Ishikawa (cell line): ENCODE measurements at regions not wholly inside any gene's neighbourhood (a gene's known extent, or its start where the extent isn't known, plus 50 kb on each side); places are given as distances from the start of the nearest gene placed in this dataset.

Experiments
- EP300 ChIP-seq: IDR thresholded peaks from 2 replicates; pipeline ENCODE4 v1.6.1; 2012; ENCODE audit warnings: borderline replicate concordance
- TCF12 ChIP-seq: IDR thresholded peaks from 2 replicates; pipeline ENCODE4 v1.6.1; 2012; ENCODE audit warnings: low read depth
- TEAD4 ChIP-seq: IDR thresholded peaks from 2 replicates; pipeline ENCODE4 v1.6.1; 2012

GRCh38 chr16:13390093-13390985, 488.9 kb downstream of the SHISA9 start:
- TF ChIP-seq TEAD4 (no peak), TCF12 (no peak), EP300 (no peak)
